Liver (tissue), 7 donors: ENCODE measurements at regions not wholly inside any gene's neighbourhood (a gene's known extent, or its start where the extent isn't known, plus 50 kb on each side); places are given as distances from the start of the nearest gene placed in this dataset.

Experiments used
- DNase-seq: peaks from one replicate; pipeline ENCODE4 v3.0.0-alpha.2; 2017; ENCODE audit warnings: low spot score
- H3K27ac ChIP-seq, 2 donors: one replicate each; pipeline ENCODE4 v1.7.0; 2013; ENCODE audit warnings: inconsistent platforms in 2 of 2, low read length in 2 of 2, control low read depth in 1 of 2, low read depth in 1 of 2, mild to moderate bottlenecking in 1 of 2
- H3K27me3 ChIP-seq, 4 donors: one replicate each; pipeline versions ENCODE4 v1.6.1 to v1.7.0; 2013; ENCODE audit warnings: low read length in 3 of 4, inconsistent platforms in 1 of 4, mild to moderate bottlenecking in 1 of 4, moderate library complexity in 1 of 4; ENCODE audit not compliant: control insufficient read depth in 4 of 4, insufficient read depth in 4 of 4
- H3K36me3 ChIP-seq, 4 donors: one replicate each; pipeline versions ENCODE4 v1.6.1 to v1.7.0; 2013; ENCODE audit warnings: low read length in 3 of 4, mild to moderate bottlenecking in 3 of 4, low read depth in 1 of 4, moderate library complexity in 1 of 4; ENCODE audit not compliant: control insufficient read depth in 4 of 4, insufficient read depth in 3 of 4
- H3K4me1 ChIP-seq, 4 donors: one replicate each; pipeline versions ENCODE4 v1.6.1 to v1.7.0; 2013; ENCODE audit warnings: low read length in 3 of 4, mild to moderate bottlenecking in 3 of 4, moderate library complexity in 1 of 4; ENCODE audit not compliant: control insufficient read depth in 4 of 4, insufficient read depth in 4 of 4
- H3K4me3 ChIP-seq, 3 donors: one replicate each; pipeline versions ENCODE4 v1.6.1 to v1.7.0; 2013; ENCODE audit warnings: low read length in 3 of 3, control low read depth in 1 of 3, low read depth in 1 of 3, mild to moderate bottlenecking in 1 of 3
- H3K9ac ChIP-seq, 2 donors: one replicate each; pipeline ENCODE4 v1.7.0; 2013; ENCODE audit warnings: low read length in 2 of 2, mild to moderate bottlenecking in 2 of 2, moderate library complexity in 2 of 2, control low read depth in 1 of 2, low read depth in 1 of 2
- H3K9me3 ChIP-seq, 4 donors: one replicate each; pipeline versions ENCODE4 v1.6.1 to v1.7.0; 2013; ENCODE audit warnings: low read length in 3 of 4; ENCODE audit not compliant: control insufficient read depth in 4 of 4
- CTCF ChIP-seq: fragments of 150-350 bp; IDR thresholded peaks from 2 replicates; pipeline ENCODE4 v1.5.1; 2017; ENCODE audit warnings: improper control_type of control experiment, low read depth, low read length; ENCODE audit not compliant: missing input control
- EGR1 ChIP-seq, 2 donors: IDR thresholded peaks; 2 replicates each; pipeline ENCODE4 v1.6.1; 2016 to 2018; ENCODE audit warnings: antibody characterized with exemption in 2 of 2, low read depth in 2 of 2
- FOXA1 ChIP-seq: IDR thresholded peaks from 2 replicates; pipeline ENCODE4 v1.6.1; 2016; ENCODE audit warnings: antibody characterized with exemption
- FOXA2 ChIP-seq: IDR thresholded peaks from 2 replicates; pipeline ENCODE4 v1.6.1; 2016; ENCODE audit warnings: antibody characterized with exemption
- GABPA ChIP-seq, 2 donors: IDR thresholded peaks in 1 of 2; conservative IDR thresholded peaks in 1 of 2; 2 replicates each; pipeline ENCODE4 v1.6.1; 2016; ENCODE audit warnings: antibody characterized with exemption in 2 of 2, mild to moderate bottlenecking in 1 of 2, moderate library complexity in 1 of 2
- HNF4A ChIP-seq, 2 donors: conservative IDR thresholded peaks; 2 replicates each; pipeline ENCODE4 v1.6.1; 2016; ENCODE audit warnings: antibody characterized with exemption in 2 of 2, mild to moderate bottlenecking in 2 of 2
- HNF4G ChIP-seq: IDR thresholded peaks from 2 replicates; pipeline ENCODE4 v1.6.1; 2016; ENCODE audit warnings: antibody characterized with exemption
- JUND ChIP-seq, 2 donors: IDR thresholded peaks; 2 replicates each; pipeline ENCODE4 v1.6.1; 2016; ENCODE audit warnings: antibody characterized with exemption in 2 of 2
- MAX ChIP-seq: IDR thresholded peaks from 2 replicates; pipeline ENCODE4 v1.6.1; 2016; ENCODE audit warnings: antibody characterized with exemption
- NR2F2 ChIP-seq: IDR thresholded peaks from 2 replicates; pipeline ENCODE4 v1.6.1; 2016; ENCODE audit warnings: antibody characterized with exemption
- RAD21 ChIP-seq, 2 donors: IDR thresholded peaks; 2 replicates each; pipeline ENCODE4 v1.6.1; 2016; ENCODE audit warnings: antibody characterized with exemption in 2 of 2, mild to moderate bottlenecking in 2 of 2
- REST ChIP-seq: IDR thresholded peaks from 2 replicates; pipeline ENCODE4 v1.6.1; 2016; ENCODE audit warnings: antibody characterized with exemption, mild to moderate bottlenecking
- RXRA ChIP-seq, 2 donors: IDR thresholded peaks; 2 replicates each; pipeline ENCODE4 v1.6.1; 2017 to 2018; ENCODE audit warnings: antibody characterized with exemption in 2 of 2, mild to moderate bottlenecking in 1 of 2
- SP1 ChIP-seq: IDR thresholded peaks from 2 replicates; pipeline ENCODE4 v1.6.1; 2018; ENCODE audit warnings: antibody characterized with exemption, mild to moderate bottlenecking
- TAF1 ChIP-seq: conservative IDR thresholded peaks from 2 replicates; pipeline ENCODE4 v1.6.1; 2016; ENCODE audit warnings: antibody characterized with exemption, mild to moderate bottlenecking
- YY1 ChIP-seq: IDR thresholded peaks from 2 replicates; pipeline ENCODE4 v1.6.1; 2016; ENCODE audit warnings: antibody characterized with exemption, mild to moderate bottlenecking
- TF ChIP-seq, protein P1 (sequence below): IDR thresholded peaks from 2 replicates; pipeline ENCODE4 v1.6.1; 2016; ENCODE audit warnings: antibody characterized with exemption
- TF ChIP-seq, protein P2 (sequence below): IDR thresholded peaks from 2 replicates; pipeline ENCODE4 v1.6.1; 2016; ENCODE audit warnings: antibody characterized with exemption
- donor health status: healthy.
- donor health status: healthy.
- donor health status: healthy.
- donor health status: healthy.

- no peak for DNase-seq
- no peak overlapping the region for H3K9ac ChIP-seq
Measured at GRCh38 chr5:114238771-114239313, 123.0 kb upstream of the KCNN2 start.

More at GRCh38 chr5:114238771-114239313, 123.0 kb upstream of the KCNN2 start:
- no peaks in the 10 kb centered on the region for H3K36me3 ChIP-seq
- H3K4me1 ChIP-seq, result no peaks in the 10 kb centered on the region
- TF ChIP-seq RAD21 (IDR thresholded peaks at IDR 0.05) (no peak), CTCF (no peak), HNF4A (conservative IDR thresholded peaks at IDR 0.05) (no peak), TAF1 (no peak), EGR1 (IDR thresholded peaks at IDR 0.05; ENCODE audit: low read depth in 2 of 2) (no peak), SP1 (no peak), RXRA (IDR thresholded peaks at IDR 0.05) (no peak), NR2F2 (no peak), FOXA2 (no peak), GABPA (IDR thresholded peaks at IDR 0.05 in 1 of 2, conservative IDR thresholded peaks at IDR 0.05 in 1 of 2) (no peak), FOXA1 (no peak), JUND (IDR thresholded peaks at IDR 0.05) (no peak), HNF4G (no peak), YY1 (no peak), MAX (no peak), REST (no peak)
- TF ChIP-seq, protein P1, sequence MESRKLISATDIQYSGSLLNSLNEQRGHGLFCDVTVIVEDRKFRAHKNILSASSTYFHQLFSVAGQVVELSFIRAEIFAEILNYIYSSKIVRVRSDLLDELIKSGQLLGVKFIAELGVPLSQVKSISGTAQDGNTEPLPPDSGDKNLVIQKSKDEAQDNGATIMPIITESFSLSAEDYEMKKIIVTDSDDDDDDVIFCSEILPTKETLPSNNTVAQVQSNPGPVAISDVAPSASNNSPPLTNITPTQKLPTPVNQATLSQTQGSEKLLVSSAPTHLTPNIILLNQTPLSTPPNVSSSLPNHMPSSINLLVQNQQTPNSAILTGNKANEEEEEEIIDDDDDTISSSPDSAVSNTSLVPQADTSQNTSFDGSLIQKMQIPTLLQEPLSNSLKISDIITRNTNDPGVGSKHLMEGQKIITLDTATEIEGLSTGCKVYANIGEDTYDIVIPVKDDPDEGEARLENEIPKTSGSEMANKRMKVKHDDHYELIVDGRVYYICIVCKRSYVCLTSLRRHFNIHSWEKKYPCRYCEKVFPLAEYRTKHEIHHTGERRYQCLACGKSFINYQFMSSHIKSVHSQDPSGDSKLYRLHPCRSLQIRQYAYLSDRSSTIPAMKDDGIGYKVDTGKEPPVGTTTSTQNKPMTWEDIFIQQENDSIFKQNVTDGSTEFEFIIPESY, result no peak
- TF ChIP-seq, protein P2, sequence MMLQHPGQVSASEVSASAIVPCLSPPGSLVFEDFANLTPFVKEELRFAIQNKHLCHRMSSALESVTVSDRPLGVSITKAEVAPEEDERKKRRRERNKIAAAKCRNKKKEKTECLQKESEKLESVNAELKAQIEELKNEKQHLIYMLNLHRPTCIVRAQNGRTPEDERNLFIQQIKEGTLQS, result no peak
- H3K27ac ChIP-seq, result no peak overlapping the region
- H3K4me3 ChIP-seq, result no peak overlapping the region
- no peaks in the 10 kb centered on the region for H3K9me3 ChIP-seq
- no peaks in the 10 kb centered on the region for H3K27me3 ChIP-seq
